ENCODE measurements at regions not wholly inside any gene's neighbourhood (a gene's known extent, or its start where the extent isn't known, plus 50 kb on each side); places are given as distances from the start of the nearest gene placed in this dataset.
"Not testable (repeated sequence)": the region's sequence is repeated elsewhere in the genome, so short reads cannot be mapped to it uniquely, and the experiment has no call there.

GRCh38 chr4:163077680-163078079, 89.0 kb downstream of the NAF1 start:
- no peak for DNase-seq

DNA sequence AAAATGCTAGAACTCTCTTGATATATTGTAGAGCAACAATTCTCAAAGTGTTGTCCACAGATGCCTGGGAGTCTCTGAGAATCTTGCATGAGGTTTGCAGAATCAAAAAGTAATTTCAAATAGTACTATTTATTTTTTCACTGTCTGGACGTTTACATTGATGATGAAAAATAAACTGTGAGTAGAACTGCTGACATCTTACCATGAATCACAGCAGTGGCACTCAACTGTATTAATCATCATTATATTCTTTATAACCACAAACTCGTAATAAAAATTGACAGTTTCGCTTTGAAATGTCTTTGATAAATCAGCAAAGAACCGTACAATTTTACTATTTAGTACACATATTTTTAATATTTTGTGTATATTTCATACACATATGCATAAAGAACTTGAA, 94.5 kb downstream of the NAF1 start:
- no peak for DNase-seq

DNA sequence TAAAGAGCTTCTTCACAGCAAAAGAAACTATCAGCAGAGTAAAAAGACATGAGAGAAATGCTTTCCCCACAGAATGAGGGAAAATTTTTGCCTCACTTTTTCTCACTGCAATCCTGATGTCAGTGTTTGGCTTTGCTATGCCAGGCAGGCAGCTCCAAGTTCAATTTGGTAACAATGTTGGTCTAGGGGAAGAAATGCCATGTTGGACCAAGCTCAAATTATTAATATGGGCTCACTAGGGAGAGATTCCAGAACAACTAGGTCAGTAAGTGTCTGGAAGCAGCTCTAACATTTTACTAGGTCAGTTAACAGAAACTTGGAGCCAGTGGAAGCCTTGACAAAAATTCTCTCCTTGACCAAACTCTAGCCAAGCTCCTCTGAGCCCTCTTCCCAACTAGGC, 95.4 kb downstream of the NAF1 start:
- DNase-seq, result no peak

DNA sequence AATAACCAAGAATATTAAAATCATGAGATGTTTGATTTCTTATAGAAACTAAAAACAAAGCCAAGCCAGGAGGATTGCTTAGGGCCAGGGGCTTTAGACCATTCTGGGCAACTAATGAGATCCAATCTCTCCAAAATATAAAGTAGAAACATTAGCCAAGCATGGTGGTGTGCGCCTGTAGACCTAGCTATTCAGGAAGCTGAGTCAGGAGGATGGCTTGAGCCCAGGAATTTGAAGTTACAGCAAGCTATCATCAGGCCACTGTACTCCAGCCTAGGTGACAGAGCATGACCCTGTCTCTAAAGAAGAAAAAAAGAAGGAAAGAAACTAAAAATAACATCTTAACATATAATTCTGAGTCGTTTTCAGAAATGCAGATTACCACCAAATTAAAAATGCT, 96.7 kb downstream of the NAF1 start:
- no peak for DNase-seq

GRCh38 chr4:163063891-163064290, 102.8 kb downstream of the NAF1 start:
- no peak for DNase-seq

DNA sequence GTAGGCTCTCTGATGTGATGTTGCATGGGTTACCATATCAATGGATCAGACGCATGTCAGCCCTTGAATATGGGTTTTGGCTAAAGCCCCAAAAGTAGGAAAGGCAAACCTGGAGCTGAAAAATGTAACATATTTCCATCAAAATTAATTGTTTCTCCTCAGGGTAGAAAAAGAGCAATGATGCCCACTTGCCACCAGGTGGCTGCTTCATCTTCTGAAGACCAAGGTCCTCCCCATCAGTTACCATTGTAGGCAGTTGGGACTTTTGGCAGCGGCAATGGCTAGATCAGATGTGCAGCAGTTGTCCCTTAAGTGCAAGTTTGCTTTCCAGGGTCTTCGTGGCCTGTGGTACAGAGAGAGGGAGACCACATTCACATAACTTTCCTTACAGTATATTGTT, 118.2 kb downstream of the NAF1 start:
- no peak for DNase-seq

DNA sequence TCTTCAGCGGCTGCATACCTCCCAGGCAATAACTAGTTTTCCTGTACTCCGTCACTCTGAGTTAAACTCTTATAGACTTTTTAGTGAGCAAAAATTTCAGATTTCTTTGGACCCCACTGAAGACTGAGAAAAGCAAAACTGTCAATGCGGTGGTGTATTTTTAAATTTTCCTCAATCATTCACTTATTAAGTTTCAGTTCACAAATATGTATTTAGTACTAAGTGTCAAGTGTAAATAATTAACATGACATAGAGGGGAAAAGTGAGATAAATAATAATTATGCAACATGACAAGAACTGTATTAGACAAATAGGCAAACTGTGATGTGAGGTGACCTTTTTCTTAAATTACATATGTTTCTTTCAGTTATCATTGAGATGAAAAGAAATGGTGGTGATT, 124.4 kb downstream of the NAF1 start:
- no peak for DNase-seq

GRCh38 chr4:163017135-163017534, 149.6 kb downstream of the NAF1 start:
- no peak for DNase-seq

- DNase-seq, result no peak
Measured at GRCh38 chr4:163012816-163013215, 153.9 kb downstream of the NAF1 start.

DNA sequence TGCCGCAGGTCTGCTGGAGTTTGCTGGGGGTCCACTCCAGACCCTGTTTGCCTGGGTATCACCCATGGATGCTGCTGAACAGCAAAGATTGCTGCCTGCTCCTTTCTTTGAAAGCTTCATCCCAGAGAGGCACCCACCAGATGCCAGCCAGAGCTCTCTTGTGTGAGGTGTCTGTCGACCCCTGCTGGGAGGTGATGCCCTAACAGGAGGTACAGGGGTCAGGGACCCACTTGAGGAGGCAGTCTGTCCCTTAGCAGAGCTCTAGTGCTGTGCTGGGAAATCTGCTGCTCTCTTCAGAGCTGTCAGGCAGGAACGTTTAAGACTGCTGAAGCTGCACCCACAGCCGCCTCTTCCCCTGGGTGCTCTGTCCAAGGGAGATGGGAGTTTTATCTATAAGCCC, 162.7 kb downstream of the NAF1 start:
- DNase-seq, result no peak

DNA sequence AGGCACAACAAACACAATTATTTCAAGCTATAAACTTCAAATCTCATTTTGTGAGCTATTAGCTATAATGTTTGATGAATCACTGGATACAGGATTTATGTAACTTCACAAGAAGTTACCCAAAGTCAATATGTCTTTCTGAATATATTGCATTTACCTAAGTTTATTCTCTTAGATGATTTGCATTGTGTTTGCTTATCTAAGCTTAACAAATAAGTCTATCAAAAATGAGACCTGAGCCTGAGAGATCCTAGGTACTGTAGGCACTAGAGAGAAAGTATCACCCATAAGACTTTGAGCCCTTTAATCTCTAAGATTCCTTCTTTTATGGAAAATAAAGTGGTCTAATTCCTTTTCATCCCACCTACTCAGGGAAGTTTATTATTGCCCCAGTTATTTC, 178.2 kb downstream of the NAF1 start:
- no peak for DNase-seq

DNA sequence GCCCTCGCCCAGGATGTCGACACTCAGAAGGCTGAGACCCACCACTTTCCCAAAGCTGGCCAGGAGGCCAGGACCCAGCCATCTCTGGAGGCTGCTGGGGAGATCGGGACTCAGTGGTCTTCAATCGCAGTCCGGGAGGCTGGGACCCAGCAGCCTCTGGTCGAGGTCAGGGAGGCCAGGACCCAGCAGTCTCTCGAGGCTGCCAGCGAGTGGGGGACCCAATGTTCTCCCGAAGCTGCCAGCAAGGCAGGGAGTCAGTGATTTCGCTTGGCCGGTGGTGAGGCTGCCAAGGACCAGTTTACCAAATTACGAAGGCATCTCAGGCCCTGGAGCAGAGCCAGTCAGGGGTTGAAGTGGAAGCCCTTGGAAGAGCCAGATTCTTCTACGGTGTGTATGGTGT, 181.6 kb downstream of the NAF1 start:
- no peak for DNase-seq

- DNase-seq, result no peak
Measured at GRCh38 chr4:162984621-162985020, 182.1 kb downstream of the NAF1 start.

DNA sequence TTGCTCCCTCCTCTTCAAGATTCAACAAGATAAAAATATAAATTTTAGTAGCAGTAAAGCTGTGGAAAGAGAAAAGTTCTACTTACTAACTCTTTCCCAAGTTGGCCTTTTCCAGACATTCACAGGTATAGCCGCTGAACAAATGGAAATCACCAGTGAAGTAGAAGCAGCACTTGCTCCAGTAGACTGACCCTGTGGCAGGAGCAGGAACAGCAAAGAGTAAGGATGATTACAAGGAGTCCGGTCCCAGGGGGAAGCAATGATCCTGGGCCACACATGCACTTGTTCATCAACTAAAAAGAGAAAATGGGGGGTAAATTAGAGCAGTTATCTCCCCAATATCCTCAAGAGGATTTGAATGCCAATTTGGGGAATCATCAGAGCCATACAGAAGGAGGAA, 184.9 kb downstream of the NAF1 start:
- DNase-seq, result no peak

- no peak for DNase-seq
Measured at GRCh38 chr4:162978398-162978797, 188.3 kb downstream of the NAF1 start.

DNA sequence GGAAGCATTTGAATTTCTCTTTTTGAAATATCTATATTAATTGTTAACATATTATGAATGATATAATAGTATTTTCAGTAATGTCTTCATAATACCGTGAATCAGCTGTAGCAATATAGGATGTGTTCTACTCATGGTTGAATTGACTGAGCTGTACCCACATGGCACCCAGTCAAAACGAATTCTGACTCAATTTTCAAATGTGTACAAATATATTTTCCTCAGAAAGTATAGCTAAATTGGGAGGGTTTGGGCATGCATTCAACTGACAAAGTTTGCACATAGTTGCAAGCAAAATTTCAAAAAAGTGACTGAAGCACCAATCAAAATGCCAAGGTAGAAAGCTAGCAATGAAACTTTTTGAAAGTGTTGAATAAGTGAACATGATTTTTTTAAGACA, 188.9 kb downstream of the NAF1 start:
- DNase-seq, result no peak

DNA sequence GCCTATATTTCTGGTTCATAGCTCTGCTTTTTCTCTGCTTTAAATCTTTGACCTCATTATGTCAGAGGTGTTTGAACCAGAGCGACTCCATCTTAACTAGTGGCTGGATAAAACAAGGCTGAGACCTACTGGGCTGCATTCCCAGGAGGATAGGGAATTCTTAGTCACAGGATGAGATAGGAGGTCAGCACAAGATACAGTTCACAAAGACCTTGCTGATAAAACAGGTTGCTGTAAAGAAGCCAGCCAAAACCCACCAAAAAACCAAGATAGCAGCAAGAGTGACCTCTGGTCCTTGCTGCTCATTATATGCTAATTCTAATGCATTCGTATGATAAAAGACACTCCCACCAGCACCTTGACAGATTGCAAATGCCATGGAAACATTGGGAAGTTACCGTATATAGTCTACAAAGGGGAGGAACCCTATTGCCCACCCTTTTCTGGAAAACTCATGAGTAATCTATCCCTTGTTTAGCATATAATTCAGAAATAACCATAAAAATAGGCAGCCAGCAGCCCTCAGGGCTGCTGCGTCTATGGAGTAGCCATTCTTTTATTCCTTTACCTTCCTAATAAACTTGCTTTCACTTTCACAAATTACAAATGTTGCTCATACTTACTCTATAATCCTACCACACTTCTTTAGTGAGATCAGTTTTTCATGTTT, 193.9 kb downstream of the NAF1 start:
- DNase-seq, result no peak

GRCh38 chr4:162969194-162969593, 197.5 kb downstream of the NAF1 start:
- no peak for DNase-seq

DNA sequence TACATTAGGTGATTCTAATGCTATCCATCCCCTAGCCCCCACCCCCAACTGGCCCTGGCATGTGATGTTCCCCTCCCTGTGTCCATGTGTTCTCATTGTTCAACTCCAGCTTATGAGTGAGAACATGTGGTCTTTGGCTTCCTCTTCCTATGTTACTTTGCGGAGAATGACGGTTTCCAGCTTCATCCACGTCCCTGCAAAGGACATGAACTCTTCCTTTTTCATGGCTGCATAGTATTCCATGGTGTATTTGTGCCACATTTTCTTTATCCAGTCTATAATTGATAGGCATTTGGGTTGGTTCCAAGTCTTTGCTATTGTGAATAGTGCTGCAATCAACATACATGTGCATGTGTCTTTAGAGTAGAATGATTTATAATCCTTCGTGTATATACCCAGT, 200.7 kb downstream of the NAF1 start:
- not testable (repeated sequence) for DNase-seq

GRCh38 chr4:162959046-162959445, 207.6 kb downstream of the NAF1 start:
- no peak for DNase-seq

DNA sequence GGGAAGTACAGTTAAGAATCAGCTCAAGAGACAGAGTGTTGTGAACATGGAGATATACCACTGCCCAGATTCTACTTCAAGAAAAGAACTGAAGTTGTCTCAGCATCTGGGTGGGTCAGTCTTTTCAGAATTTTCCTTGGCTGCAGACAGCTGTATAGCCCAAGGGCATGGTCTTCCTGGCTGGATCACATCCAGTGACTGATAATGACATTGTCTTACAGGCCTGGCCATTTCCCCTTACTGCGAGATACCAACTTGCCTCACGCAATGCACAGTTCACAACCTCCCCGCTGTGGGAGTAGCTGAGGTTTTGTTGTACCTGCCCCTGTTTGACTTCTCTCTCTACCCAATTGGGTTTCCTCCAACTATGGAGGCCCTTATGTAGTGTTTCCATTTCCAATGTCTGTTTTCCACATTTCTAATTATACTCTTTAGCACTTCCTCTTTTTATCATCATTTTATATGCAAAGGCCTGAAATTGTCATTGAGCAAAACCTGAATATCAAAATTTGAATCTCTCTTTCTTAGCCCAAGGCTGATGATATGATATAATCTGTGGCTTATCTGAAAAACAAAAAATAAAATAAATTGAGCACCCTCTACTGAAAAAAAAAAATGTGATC, 209.1 kb downstream of the NAF1 start:
- DNase-seq, result no peak

DNA sequence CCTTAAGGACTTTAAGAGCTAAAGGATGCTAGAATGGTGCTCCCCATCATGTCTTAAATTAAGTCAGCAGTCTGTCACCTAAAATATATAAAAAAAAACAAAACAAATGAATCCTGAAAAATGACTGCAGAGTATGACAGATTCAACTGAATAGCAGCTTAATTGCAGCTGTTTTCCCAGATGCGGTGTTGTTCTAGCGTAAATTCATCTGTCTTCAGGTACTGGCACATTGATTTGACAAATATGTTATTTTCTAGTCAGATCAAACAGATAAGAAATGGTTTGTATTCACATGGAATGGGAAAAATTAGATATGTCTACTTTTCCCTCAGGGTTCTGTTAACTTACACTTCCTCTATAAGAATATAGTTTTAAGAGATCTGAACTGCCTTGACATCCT, 211.7 kb downstream of the NAF1 start:
- DNase-seq, result no peak

DNA sequence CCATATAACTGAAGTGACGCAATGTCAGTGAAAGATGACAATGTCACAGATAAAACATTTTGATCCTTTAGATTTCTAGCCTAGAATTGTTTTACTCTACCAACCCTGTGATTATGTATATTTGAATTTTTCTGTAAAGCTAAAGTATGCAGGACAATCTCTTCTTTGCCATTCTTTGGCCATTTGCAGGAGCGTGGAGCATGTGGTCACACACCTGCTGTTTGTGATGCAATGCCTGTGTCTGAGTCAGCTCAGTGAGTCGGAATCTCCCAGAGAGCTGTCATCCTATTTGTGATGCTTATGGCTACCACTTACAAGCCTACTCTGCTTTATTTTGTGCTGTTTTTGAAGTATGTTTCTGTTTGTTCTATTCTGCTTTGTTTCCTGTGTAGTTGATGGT, 214.5 kb downstream of the NAF1 start:
- DNase-seq, result no peak

- no peak for DNase-seq
Measured at GRCh38 chr4:162945713-162946112, 221.0 kb downstream of the NAF1 start.

DNA sequence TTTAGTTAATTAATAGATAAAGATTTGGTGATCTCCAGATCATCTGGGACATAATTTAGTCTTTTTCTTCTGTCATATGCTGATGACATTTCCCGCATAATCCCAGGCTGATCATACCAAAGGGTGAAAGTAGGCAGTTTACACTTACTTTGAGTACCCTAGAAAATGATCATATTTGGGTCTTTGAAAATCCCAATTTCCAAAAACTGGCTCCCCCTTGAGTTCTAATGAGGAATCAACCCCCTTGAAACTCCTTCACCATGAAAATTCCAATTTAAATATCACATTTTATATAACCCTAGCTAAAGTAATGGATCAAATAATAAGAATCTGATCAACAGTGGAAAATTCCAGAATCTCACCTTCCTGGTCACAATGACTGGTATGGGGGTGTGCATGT, 223.4 kb downstream of the NAF1 start:
- no peak for DNase-seq
